ENCODE measurements at regions not wholly inside any gene's neighbourhood (a gene's known extent, or its start where the extent isn't known, plus 50 kb on each side); places are given as distances from the start of the nearest gene placed in this dataset.
"Not testable (repeated sequence)": the region's sequence is repeated elsewhere in the genome, so short reads cannot be mapped to it uniquely, and the experiment has no call there.

DNA sequence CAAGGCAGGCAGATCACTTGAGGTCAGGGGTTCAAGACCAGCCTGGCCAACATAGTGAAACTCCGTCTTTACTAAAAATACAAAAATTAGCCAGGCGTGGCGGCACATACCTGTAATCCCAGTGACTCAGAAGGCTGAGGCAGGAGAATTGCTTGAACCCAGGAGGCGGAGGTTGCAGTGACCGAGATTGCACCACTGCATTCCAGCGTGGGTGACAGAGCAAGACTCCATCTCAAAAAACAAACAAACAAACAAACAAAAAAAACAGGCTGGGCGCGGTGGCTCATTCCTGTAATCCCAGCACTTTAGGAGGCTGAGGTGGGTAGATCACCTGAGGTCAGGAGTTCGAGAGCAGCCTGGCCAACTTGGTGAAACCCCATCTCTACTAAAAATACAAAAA is 122.8 kb upstream of the PABPC3 start:
- TF ChIP-seq FOS (IDR thresholded peaks at IDR 0.05; ENCODE audit: borderline replicate concordance, insufficient read depth, low read length); POLR2A (IDR thresholded peaks at IDR 0.05; ENCODE audit: low read depth, low read length); JUN (IDR thresholded peaks at IDR 0.05; ENCODE audit: borderline replicate concordance, insufficient read depth, insufficient read length, low read depth): not testable (repeated sequence)
- TF ChIP-seq, protein P1, sequence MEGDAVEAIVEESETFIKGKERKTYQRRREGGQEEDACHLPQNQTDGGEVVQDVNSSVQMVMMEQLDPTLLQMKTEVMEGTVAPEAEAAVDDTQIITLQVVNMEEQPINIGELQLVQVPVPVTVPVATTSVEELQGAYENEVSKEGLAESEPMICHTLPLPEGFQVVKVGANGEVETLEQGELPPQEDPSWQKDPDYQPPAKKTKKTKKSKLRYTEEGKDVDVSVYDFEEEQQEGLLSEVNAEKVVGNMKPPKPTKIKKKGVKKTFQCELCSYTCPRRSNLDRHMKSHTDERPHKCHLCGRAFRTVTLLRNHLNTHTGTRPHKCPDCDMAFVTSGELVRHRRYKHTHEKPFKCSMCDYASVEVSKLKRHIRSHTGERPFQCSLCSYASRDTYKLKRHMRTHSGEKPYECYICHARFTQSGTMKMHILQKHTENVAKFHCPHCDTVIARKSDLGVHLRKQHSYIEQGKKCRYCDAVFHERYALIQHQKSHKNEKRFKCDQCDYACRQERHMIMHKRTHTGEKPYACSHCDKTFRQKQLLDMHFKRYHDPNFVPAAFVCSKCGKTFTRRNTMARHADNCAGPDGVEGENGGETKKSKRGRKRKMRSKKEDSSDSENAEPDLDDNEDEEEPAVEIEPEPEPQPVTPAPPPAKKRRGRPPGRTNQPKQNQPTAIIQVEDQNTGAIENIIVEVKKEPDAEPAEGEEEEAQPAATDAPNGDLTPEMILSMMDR (IDR thresholded peaks at IDR 0.05; ENCODE audit: extremely low read depth in 1 of 2, insufficient read depth in 1 of 2, low read depth in 1 of 2, low read length in 2 of 2): not testable (repeated sequence)
- TF ChIP-seq, protein P2, sequence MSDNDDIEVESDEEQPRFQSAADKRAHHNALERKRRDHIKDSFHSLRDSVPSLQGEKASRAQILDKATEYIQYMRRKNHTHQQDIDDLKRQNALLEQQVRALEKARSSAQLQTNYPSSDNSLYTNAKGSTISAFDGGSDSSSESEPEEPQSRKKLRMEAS (IDR thresholded peaks at IDR 0.05; ENCODE audit: insufficient read depth, insufficient read length): not testable (repeated sequence)
